ENCODE measurements at regions not wholly inside any gene's neighbourhood (a gene's known extent, or its start where the extent isn't known, plus 50 kb on each side); places are given as distances from the start of the nearest gene placed in this dataset.

- DNase-seq, result no peak
Measured at GRCh38 chr7:37504801-37505200, 56.1 kb upstream of the ELMO1 start.

GRCh38 chr7:37505750-37506353, 57.2 kb upstream of the ELMO1 start:
- no peak for DNase-seq

GRCh38 chr7:37508118-37508517, 59.5 kb upstream of the ELMO1 start:
- no peak for DNase-seq

GRCh38 chr7:37510043-37510634, 61.5 kb upstream of the ELMO1 start:
- no peak for DNase-seq

- DNase-seq, result no peak
Measured at GRCh38 chr7:37511915-37512314, 63.3 kb upstream of the ELMO1 start.

- no peak for DNase-seq
Measured at GRCh38 chr7:37514497-37514896, 65.8 kb upstream of the ELMO1 start.

- DNase-seq, result peak; percentile 18
Measured at GRCh38 chr7:37516664-37517063, 68.0 kb upstream of the ELMO1 start.

GRCh38 chr7:37518266-37518665, 69.6 kb upstream of the ELMO1 start:
- DNase-seq, result no peak

- DNase-seq, result no peak
Measured at GRCh38 chr7:37524056-37524455, 75.4 kb upstream of the ELMO1 start.

- no peak for DNase-seq
Measured at GRCh38 chr7:37524797-37525196, 76.1 kb upstream of the ELMO1 start.

GRCh38 chr7:37526623-37527022, 78.0 kb upstream of the ELMO1 start:
- DNase-seq, result no peak

- no peak for DNase-seq
Measured at GRCh38 chr7:37527109-37527508, 78.4 kb upstream of the ELMO1 start.

GRCh38 chr7:37531225-37531624, 82.6 kb upstream of the ELMO1 start:
- no peak for DNase-seq

GRCh38 chr7:37532636-37533035, 84.0 kb upstream of the ELMO1 start:
- DNase-seq, result no peak

GRCh38 chr7:37534893-37535610, 86.4 kb upstream of the ELMO1 start:
- DNase-seq, result no peak

- DNase-seq, result no peak
Measured at GRCh38 chr7:37535841-37536240, 87.2 kb upstream of the ELMO1 start.

- DNase-seq, result no peak
Measured at GRCh38 chr7:37536706-37537105, 88.0 kb upstream of the ELMO1 start.

- DNase-seq, result no peak
Measured at GRCh38 chr7:37537439-37537838, 88.8 kb upstream of the ELMO1 start.

- no peak for DNase-seq
Measured at GRCh38 chr7:37538945-37539344, 90.3 kb upstream of the ELMO1 start.

GRCh38 chr7:37540917-37541316, 92.3 kb upstream of the ELMO1 start:
- no peak for DNase-seq

- DNase-seq, result no peak
Measured at GRCh38 chr7:37541810-37542443, 93.3 kb upstream of the ELMO1 start.

GRCh38 chr7:37545619-37546534, 97.2 kb upstream of the ELMO1 start:
- no peak for DNase-seq

GRCh38 chr7:37546677-37547076, 98.0 kb upstream of the ELMO1 start:
- no peak for DNase-seq
